Fibroblast of upper back skin (primary cell): ENCODE measurements at regions not wholly inside any gene's neighbourhood (a gene's known extent, or its start where the extent isn't known, plus 50 kb on each side); places are given as distances from the start of the nearest gene placed in this dataset.
"Not testable (repeated sequence)": the region's sequence is repeated elsewhere in the genome, so short reads cannot be mapped to it uniquely, and the experiment has no call there.

Source experiments
- DNase-seq: peaks from one replicate; pipeline ENCODE4 v3.0.0-alpha.2; 2013

DNA sequence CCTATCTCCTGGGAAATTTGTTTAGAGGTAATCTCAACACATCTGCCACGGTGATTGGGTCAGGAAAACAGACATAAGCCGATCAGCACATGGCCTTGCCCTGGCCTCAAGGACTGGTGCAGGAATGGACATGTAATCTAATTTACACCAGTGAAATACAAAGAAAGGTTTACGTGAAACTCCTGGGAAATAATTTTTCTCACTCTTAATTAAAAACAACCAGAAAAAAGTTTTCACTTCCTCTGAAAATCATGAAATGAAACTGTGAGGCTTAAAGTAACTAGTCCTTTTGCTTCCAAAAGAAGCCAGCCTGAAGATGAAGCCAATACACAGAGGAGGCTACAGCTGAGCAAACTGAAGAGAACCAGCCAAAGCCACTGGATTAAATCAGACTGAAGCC, 154.1 kb upstream of the FAM241A start:
- no peak for DNase-seq

DNA sequence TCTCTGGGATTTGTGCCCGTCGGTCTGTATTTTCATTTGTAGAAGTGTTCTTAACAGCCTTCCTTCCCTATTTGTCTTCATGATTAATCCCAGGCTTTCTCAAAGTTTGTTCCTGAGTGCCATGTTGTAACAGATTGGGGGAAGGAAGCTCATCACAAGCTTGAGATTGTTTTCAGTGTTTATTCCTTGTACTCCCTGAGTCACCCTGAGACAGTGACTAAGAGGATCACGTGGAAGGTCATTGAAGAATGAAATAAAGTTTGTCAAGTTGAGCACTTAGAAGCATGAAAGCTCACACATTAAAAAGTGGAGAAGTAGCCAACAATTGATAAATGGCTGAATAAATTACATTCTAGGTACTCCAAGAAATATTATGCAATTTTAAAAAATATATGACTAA, 153.5 kb upstream of the FAM241A start:
- peak; percentile 64 for DNase-seq

DNA sequence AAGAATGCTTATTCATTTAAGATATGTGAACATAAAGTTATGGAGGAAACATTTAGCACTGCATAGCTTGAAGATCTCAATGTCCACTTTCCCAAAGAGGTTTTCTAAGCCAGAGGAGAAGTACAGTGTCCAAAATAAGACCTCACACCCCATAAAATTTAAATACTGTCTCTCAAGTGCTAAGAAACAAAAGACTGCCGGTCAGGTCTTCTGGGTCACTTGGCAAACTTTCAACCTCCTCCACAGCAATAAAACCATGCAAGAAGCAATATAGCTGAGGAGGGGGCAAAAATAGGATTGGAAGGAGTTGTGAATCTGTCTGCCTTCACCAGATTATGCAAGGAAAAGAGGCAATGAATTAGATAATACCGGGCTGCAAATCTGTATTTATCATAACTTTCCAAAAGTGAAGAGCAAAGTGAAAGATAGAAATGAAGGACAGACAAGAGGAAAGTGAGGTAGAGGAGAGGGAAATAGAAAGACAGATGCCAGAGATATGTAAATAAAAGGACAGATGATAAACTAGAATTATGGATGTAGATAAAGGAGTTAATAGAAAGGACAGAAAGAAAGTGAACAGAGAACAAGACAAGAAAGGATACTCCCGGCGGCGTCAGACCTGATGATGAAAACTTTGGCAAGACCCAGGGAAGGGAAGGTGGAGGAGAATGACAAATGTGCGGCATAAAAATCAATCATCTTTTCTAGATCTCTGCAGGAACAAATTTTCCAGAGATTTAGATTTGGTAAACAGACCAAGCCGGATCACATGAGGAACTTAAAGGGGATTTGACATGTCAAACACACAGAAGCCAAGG, 152.7 kb upstream of the FAM241A start:
- DNase-seq = peak; percentile 14

DNA sequence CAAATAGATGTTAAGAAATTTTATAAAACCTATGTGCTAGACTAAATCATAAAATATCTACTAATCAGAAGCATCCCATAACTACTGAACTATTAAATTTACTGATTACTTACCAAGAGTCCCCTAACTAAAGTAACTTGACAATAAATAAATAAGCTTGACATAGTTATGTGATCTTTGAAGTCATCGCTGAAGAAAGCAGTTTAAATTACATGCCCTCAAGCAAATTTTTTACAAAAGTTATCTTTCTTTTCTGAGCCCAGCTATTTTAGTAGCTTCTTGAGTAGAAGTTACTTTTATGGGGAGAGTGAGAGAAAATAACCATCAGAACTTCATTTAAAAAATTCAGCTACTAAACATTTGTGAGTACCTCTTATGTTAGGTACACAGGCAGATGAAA, 150.9 kb upstream of the FAM241A start:
- DNase-seq = no peak

DNA sequence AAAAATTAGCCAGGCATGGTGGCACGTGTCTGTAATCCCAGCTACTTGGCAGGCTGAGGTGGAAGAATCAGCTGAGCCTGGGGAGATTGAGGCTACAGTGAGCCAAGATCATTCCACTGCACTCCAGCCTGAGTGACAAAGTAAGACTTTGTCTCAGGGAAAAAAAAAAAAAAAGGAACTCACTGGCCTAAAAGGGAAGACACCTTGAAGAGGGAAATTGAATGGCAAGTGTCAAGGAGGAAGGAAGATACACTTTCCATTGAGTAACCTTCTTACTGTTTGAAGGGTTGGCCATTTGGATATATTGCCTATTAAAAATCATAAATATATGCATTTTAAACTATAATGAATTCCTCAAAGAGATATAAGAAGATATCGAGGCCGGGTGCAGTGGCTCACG, 147.5 kb upstream of the FAM241A start:
- no peak for DNase-seq

DNA sequence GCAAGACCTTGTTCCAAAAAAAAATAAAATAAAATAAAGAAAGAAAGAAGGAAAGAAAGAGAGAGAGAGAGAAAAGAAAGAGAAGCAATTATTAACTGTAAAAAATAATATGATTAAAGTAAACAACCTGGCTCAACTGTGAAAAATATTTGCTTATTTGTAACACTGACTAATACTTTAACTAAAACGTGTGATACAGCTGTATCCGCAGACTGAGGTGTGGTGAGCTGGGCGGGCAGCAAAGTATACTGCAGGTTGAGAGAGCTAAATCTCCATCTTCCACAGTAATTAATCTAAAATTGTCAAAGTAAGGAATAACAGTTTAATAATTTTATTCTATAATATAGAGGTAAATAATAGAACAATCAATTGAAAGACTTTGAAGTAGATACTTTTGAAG, 145.5 kb upstream of the FAM241A start:
- no peak for DNase-seq

DNA sequence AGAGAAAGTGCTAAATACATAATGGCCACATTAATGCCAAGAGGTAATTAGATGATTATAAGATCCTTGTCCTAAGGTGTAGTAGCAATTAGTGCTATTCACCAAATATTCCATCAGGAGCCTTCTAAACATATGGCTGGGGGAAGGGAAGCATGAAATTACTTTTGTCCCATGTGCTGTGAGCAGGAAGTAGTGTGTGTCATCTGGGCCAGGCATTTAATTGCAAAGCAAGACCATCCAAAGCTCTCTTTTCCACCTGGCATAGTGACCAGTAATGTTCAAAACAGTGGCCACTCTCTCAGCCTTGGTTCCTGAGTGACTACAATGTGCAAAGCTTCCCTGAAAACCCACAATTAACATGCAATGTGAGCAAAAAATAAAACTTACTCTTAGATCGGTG, 144.2 kb upstream of the FAM241A start:
- no peak for DNase-seq

DNA sequence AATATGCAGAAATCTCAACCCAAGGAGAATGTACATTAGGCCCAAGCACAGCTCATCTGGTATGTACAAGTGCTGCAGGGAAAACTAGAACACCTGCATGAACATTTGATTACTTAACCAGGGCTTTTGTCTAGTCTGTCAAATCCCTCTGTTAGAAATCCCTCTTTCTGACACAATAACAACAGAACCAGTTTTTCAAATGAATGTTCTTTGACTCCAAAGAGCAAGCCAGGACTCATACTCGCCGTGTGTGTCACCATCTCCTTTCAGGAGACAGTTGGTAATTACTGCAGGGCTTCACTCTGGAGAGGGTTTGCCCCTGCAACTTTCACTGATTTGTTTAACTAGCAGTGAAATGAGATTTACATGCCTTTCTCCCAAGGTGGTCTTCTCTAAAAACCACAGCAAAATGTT, 143.0 kb upstream of the FAM241A start:
- DNase-seq = peak; percentile 10

DNA sequence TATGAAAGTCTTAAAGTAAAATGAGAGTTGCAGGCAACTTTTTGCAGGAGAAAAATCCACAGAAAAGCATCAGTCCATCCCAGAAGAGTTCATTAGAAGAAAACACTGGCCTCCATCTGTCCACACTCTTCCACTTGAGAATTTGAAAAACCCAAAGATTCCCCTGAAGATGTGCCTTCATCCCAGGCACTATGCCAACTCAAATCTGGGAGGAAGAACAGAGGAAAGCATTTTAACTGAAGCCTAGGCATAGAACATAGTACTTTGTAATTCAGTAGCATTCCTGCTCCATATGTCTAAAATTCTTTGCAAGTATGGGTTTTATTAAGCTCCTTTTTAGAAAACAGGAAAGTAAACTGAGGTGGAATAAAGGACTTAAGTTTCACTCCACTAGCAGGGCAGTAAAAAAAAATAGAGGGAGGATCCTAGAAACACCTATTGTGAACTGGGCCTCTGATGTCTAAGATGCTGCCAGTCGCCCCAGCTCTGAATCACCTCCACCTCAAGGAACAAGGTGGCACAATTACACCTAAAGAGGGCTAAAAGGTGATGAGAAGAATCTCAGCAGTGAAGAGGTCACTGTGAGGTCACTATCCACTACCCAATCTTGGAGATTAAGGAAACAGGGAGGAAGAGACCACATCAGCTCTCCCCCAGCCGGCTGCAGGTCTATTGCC, 141.9 kb upstream of the FAM241A start:
- peak; percentile 43 for DNase-seq

DNA sequence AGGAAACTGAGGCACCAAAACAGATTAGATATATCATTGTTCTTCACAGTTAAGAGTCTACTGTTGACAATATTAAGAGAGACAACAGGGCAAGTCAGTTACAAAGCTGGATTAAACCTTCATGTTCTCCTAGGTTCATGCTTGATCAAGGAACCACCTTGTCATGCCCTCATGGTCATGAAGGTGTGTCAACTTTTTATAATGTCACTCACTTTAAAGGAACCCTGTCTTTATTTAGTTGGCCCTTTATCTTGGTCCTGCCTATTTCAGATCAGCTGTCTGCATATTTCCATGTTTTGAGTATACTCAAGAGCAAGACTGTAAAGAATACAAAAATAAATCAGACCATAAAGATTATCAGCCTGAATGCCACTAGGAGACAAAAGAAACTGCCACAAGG, 140.2 kb upstream of the FAM241A start:
- DNase-seq = no peak

DNA sequence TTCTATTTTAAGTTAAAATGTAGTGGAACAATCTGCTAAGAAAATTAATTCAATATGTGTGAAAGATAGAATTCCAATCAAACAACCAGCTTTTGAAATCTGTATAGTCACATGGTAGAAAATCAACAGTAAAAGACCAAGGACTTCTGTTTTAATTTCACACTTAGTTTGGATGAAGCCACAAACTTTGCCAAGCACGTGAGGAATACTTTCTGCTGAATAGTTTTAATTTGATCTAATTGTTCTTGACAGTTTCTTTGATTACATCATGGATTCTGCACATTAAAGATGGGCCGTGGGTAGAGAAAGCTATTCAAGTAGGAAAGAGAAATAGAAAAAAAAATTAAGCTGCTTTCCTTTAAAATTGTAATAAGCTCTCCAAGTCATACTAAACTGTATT, 137.9 kb upstream of the FAM241A start:
- no peak for DNase-seq

DNA sequence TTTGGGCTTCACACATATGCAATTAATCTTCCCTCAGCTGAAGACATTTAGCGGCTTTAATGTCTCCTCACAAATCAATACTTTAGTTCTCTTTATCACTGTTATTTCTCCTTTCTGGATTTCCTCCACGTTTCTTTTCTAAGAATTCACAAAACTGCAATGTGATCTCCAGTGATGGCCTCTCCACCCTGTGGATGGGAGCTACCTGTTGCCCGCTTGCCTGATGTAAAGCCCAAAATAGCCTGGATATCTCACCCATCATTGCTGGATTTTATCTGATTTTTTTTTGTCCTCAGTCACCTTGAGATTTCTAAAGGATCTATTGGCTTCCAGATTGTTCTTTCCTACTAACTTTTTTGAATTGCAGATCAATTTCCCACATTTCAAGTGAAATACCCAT, 129.3 kb upstream of the FAM241A start:
- DNase-seq = no peak

DNA sequence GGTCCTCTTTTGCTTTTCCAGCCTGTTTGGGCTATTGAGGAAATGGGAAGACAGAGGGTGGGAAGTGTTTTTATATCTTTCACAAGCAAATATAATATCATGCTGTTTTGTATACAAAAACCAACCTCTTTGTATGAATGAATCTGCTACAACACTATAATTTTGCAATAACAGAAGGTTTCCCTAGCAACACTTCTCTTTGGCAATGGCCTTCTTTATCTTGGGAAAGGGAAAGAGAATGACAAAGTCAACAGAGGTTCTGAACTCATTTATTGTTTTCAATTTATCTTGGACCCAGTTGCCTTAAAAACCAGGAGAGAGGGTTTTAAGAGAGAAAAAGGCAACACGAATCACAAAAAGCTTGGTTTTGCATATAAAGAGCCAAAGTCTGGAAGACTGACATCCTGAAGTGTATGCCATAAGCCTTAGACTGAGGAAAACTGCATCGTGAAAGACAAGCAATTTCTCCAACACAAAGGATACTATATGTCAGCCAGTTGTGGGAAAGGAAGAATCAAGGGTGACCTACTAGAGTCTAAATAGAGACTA, 121.8 kb upstream of the FAM241A start:
- no peak for DNase-seq

DNA sequence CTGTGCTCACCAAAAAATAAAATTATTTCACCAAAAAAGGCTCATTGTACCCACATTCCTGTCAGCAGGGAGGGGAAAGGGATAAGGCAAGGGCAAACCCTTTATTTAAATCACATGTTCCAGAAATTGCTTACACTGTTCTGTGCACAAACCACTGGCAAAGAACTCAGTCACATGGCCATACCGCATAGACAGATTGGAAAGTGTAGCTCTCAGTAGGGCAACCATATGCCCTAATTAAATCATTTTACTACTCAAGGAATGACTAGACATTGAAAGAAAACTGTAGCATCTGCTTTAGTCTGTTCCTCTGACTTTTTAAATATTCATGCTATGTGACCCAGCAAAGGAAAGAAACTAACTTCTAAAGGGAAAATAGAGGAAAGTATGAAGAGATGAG, 119.2 kb upstream of the FAM241A start:
- no peak for DNase-seq

DNA sequence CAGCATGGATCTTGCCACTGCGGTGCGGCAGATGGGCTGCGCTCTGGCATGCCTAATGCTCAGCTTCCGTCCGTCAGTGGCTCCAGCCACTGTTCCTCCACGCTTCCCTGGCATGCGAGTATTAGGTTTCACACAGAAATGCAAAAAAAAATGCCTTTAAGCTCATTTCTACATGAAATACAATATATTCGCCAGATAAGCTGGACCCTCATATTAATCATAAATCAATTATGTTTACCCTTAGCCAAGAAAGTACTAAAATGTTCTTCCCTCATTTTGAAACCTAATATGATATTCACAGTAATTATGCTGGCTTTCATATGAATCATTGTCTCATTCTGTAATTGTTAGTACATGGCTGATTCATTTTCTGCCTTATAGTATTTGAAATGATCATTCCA, 115.5 kb upstream of the FAM241A start:
- peak; percentile 36 for DNase-seq

DNA sequence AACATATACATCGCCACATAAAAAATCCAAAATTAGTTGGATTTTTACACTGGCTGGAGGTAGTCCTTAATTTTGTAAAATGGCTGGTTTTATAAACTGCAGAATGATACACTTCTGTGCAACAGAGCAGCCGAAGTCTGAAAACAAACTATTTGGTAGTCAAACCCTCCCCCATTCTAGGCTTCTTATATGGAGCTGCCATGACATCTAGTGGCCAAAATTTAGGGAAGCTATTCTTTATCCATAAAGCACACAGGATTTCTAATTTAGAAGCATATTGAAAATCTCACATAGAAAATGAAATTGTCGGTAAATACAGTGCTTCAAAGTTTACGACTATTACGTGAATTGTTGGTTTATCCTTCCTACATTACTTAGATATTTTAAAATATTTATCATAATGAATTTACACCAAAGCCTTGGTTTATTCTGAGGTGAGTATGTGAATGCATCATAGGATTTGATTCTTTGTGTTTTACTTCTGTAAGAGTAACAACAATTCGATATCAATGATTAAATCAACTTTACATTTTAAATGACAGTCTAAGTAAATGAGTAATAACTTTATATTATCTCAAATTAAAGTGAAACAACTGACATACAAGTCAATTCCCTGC, 113.4 kb upstream of the FAM241A start:
- DNase-seq = peak; percentile 72

DNA sequence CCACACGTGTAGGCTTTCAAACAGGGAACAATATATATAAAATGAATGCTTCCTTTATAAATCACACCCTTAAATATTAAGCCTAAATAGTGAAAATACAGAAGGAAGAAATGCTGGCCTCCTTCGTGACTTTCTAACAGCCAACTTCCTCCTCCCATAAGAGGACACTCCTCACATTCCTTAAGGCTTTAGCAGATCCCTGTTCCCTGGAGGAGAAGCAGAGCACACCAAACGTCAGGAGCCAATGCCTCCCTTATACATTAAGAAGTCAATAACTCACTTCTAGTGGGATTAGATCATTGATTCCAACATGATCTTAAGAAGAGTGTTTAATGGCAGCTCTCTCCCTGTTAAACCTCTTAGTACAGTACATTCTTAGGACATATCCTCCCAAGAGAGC, 108.4 kb upstream of the FAM241A start:
- DNase-seq = peak; percentile 20

DNA sequence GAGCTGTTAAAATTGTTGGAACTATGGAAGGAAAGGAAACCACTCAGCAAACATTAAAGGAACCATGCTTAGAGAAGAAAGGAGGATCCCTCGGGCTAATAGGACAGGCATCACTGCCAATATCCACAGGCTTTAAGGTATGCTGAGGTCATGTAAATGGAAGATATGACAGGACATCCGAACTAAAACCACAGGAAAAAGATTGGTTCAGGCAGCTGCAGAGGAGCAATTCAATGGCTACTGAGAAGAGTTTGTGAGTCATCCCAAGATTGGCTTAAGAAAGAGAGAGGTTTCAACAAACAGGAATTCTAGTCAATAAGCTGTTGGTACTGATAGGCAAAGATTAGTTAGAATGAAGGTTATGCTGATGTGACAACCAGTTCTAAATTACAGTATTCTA, 106.4 kb upstream of the FAM241A start:
- peak; percentile 64 for DNase-seq

DNA sequence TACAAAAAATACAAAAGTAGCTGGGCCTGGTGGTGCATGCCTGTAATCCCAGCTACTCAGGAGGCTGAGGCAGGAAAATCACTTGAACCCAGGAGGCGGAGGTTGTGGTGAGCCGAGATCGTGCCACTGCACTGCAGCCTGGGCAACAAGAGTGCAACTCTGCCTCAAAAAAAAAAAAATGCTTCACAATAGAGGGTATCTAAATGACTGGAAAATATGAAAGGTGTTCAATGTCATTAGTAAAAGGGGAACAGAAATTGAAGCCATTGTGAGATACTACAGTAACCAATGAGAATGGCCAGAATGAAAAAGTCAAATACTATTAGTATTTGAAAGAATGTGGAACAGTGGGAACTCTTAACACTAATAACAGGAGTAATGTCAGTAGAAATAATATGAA, 96.1 kb upstream of the FAM241A start:
- DNase-seq = not testable (repeated sequence)

DNA sequence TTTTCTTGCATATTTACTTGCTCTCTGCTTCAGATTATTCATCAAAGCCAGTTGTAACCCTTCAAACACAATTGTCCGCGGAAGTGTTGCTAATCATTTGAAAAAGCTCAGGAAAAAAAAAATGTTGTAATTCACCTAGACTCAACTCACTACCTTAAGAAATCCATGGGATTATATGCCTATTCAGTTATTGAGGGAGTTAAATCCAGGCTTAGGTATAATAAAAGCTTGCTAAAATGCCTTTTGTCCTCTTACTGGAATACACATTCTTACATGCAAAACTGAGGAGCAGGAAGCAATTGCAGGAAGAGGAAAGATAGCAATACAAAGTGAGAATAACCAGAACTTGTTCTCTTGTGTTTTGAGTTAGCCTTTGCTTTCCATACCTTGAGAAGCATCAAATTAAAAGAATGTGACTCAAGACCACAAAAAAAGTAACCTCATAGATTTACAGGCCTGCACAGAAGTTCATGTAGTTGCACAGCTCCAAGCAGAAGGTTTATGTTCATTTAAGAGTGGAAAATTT, 91.4 kb upstream of the FAM241A start:
- DNase-seq = peak; percentile 4

DNA sequence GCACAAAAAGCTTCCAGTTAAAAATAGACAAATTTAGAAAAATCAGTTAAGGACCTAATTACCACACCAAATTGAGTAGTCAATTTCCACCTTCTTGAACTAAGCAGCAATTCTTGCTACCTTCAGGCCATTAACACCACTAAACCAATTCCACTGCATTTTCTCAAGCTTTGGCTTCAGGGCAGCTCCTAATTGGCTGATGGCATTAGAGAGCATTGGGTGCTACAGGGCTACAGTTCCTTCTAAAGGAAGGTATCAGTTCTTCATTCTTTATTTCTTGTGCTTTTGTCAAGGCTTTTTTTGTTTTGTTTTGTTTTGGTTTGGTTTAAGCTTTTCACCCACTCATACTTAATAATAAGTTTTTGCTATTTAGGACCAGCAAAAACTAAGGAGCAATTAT, 90.2 kb upstream of the FAM241A start:
- no peak for DNase-seq

DNA sequence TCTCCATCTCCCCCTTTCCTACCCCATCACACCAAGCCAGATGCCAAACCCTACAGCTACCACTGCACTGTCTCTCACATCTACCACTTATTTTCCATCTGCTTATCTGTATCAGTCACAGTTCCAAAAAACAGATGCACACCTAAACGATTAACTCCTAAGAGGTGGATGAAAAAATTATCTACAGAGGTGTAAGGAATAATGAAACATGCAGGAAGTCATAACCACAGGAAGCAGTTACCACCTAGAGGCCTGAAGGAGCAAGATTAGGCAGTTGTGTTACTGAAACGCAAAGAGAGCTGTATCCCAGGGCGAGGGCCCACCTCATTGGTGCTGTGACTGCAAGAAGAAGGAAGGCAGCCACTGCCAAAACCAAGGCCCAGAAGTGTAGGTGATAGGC, 87.8 kb upstream of the FAM241A start:
- no peak for DNase-seq

DNA sequence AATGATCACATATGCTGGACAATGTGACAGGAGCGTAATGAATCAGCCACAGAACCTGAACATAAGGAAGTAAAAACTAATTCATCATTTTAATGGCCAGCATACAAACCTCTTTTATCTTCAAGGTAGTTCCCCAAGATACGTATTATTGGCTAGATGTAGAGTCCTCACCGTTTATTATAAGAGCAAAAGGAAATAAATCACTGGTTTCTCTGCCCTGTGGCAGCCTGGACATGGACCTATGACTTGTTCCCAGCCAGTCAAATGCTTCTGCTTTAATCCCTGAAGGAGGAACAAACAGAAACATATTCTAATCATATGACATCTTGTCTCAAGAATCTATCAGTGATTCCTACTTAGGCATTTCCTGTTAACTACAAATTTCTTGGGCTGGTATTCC, 86.8 kb upstream of the FAM241A start:
- DNase-seq = peak; percentile 43

DNA sequence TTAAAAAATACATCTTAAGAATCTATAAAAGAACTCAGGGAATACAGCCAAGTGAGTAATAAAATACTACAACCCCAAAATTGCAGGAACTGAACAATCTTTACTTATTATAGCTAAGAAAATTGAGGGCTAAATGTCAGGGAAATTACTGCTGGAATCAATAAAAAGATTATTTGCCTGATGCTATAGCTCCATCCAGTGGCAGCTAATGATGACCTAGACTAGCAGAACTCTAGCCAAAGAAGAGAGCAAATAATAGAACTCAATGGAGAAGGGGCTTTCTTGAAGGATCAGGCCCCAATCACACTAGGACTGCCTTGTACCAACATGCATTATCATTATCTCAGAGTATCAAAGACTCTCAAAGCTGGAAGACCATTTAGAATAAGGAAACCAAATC, 85.0 kb upstream of the FAM241A start:
- peak; percentile 48 for DNase-seq
